Neuronal stem cell (in vitro differentiated cells): ENCODE measurements at regions not wholly inside any gene's neighbourhood (a gene's known extent, or its start where the extent isn't known, plus 50 kb on each side); places are given as distances from the start of the nearest gene placed in this dataset.

Source experiments
- DNase-seq: peaks from one replicate; pipeline ENCODE4 v3.0.0-alpha.2; 2013; ENCODE audit warnings: low spot score
- H2AFZ ChIP-seq: one replicate; pipeline ENCODE4 v1.6.1; 2013; ENCODE audit warnings: mild to moderate bottlenecking, low read length, inconsistent platforms
- H2AK5ac ChIP-seq: 2 replicates; pipeline ENCODE4 v1.6.1; 2013; ENCODE audit warnings: low read depth, mild to moderate bottlenecking, inconsistent platforms, low read length, moderate library complexity, mixed read lengths
- H2BK120ac ChIP-seq: 2 replicates; pipeline ENCODE4 v1.6.1; 2013; ENCODE audit warnings: low read depth, mild to moderate bottlenecking, inconsistent platforms, low read length, moderate library complexity, mixed read lengths
- H2BK12ac ChIP-seq: one replicate; pipeline ENCODE4 v1.6.1; 2013; ENCODE audit warnings: low read length, inconsistent platforms
- H2BK15ac ChIP-seq: 2 replicates; pipeline ENCODE4 v1.6.1; 2013; ENCODE audit warnings: mild to moderate bottlenecking, low read length, inconsistent platforms, mixed read lengths
- H2BK5ac ChIP-seq: one replicate; pipeline ENCODE4 v1.6.1; 2013; ENCODE audit warnings: inconsistent platforms, mild to moderate bottlenecking, low read length, moderate library complexity
- H3K14ac ChIP-seq: one replicate; pipeline ENCODE4 v1.6.1; 2013; ENCODE audit warnings: low read length, inconsistent platforms
- H3K18ac ChIP-seq: 2 replicates; pipeline ENCODE4 v1.6.1; 2013; ENCODE audit warnings: low read length, inconsistent platforms
- H3K23ac ChIP-seq: 2 replicates; pipeline ENCODE4 v1.6.1; 2013; ENCODE audit warnings: low read depth, mild to moderate bottlenecking, mixed read lengths, low read length, inconsistent platforms; ENCODE audit not compliant: poor library complexity
- H3K27ac ChIP-seq: replicated peaks from 3 replicates; pipeline ENCODE4 v1.5.1; 2013; ENCODE audit warnings: low read length, inconsistent platforms
- H3K27me3 ChIP-seq, 3 experiments: 2 replicates each; pipeline ENCODE4 v1.6.1; 2013; ENCODE audit warnings: low read length in 3 of 3, mild to moderate bottlenecking in 2 of 3, inconsistent platforms in 1 of 3, low read depth in 1 of 3, mixed read lengths in 1 of 3, moderate library complexity in 1 of 3; ENCODE audit not compliant: control insufficient read depth in 3 of 3, insufficient read depth in 3 of 3
- H3K36me3 ChIP-seq, 2 donors: replicated peaks in 1 of 2; 2 replicates each; pipeline ENCODE4 v1.6.1; 2013; ENCODE audit warnings: low read length in 2 of 2; ENCODE audit not compliant: control insufficient read depth in 2 of 2, insufficient read depth in 2 of 2
- H3K4ac ChIP-seq: 2 replicates; pipeline ENCODE4 v1.6.1; 2013; ENCODE audit warnings: inconsistent platforms, mild to moderate bottlenecking, low read length, moderate library complexity
- H3K4me1 ChIP-seq, 2 donors: 1 replicate in 1 of 2; 2 replicates in 1 of 2; pipeline ENCODE4 v1.6.1; 2013; ENCODE audit warnings: low read length in 2 of 2, low read depth in 1 of 2; ENCODE audit not compliant: control insufficient read depth in 2 of 2, insufficient read depth in 1 of 2
- H3K4me2 ChIP-seq: one replicate; pipeline ENCODE4 v1.6.1; 2013; ENCODE audit warnings: mild to moderate bottlenecking, low read length, inconsistent platforms; ENCODE audit not compliant: insufficient read depth, poor library complexity, severe bottlenecking
- H3K4me3 ChIP-seq, 2 donors: 2 replicates each; pipeline ENCODE4 v1.5.1; 2013; ENCODE audit warnings: low read length in 2 of 2, mild to moderate bottlenecking in 2 of 2, inconsistent platforms in 1 of 2, moderate library complexity in 1 of 2
- H3K79me1 ChIP-seq: one replicate; pipeline ENCODE4 v1.6.1; 2013; ENCODE audit warnings: low read depth, mild to moderate bottlenecking, inconsistent platforms, low read length, moderate library complexity
- H3K9ac ChIP-seq: one replicate; pipeline ENCODE4 v1.6.1; 2013; ENCODE audit warnings: mild to moderate bottlenecking, low read depth, low read length, inconsistent platforms; ENCODE audit not compliant: poor library complexity
- H3K9me3 ChIP-seq, 2 donors: replicated peaks in 1 of 2; 2 replicates each; pipeline versions ENCODE3 to v1.6.1; 2013; ENCODE audit warnings: low read length in 2 of 2, mild to moderate bottlenecking in 2 of 2, inconsistent platforms in 1 of 2, low read depth in 1 of 2, mixed read lengths in 1 of 2, moderate library complexity in 1 of 2; ENCODE audit not compliant: control insufficient read depth in 2 of 2, insufficient read depth in 1 of 2
- H4K8ac ChIP-seq: one replicate; pipeline ENCODE4 v1.6.1; 2013; ENCODE audit warnings: low read depth, mild to moderate bottlenecking, inconsistent platforms, low read length, moderate library complexity
- H4K91ac ChIP-seq: one replicate; pipeline ENCODE4 v1.6.1; 2013; ENCODE audit warnings: low read length, low read depth, mild to moderate bottlenecking, inconsistent platforms; ENCODE audit not compliant: poor library complexity
- WGBS, 2 donors: extraction: QIAGEN DNeasy Blood & Tissue Kit; methylation state at CpG; one replicate each; pipeline ENCODE4 v1.1.7; 2013; ENCODE audit warnings: missing lambda C conversion rate in 2 of 2, mixed read lengths in 1 of 2; ENCODE audit not compliant: insufficient read length in 2 of 2, insufficient replicate concordance in 1 of 2; ENCODE audit errors: extremely low coverage in 2 of 2; 5-methylcytosine and 5-hydroxymethylcytosine counted together

DNA sequence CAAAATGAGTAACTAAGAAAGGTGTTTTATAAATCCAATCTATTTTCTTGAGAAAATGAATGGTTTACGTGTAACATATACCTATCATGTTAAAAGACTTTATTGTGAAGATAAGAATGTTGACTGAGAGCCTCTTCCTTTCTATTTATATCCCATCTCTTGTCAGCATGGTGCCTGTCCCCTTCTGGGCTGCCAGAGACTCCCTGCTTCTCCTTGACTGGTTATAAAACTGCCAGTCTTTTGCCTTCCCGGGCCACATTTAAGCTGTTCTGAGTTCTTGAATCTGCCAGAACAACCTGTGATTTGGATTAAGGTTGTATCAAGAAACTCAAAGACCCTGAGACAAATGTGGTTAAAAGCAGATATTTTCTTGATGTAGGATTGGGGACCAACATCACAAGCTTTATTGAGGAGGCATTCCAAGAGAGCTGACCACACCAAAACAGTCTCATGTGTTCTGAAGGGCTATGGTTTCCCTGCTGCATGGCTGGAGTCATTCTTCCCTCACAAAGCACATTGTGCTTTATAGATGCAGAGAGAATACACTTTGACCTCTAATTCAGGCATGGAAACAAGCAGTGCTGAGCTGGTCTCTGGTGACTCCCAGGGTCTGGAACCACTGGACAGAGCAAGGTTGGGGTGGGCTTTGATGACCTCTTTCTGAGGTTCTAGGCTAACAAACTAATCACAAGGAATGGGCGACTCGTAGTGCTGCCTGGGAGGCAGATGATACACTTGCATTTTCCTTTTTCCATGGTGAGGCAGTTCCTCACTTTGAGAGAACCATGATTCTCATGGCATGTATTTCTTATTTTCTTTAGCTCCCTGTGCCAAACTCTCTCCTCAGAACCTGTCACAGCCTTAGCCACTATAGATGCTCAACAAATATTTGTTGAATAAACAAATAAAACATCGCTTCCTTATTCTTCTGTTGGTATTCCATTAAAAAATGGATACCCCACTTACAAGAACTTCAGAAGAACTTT is 205.0 kb upstream of the PREP start:
- H3K36me3 ChIP-seq = no peaks in the 10 kb centered on the region
- no peak overlapping the region for H3K9ac ChIP-seq
- no peak overlapping the region for H4K8ac ChIP-seq
- no peaks in the 10 kb centered on the region for H3K9me3 ChIP-seq
- no peak overlapping the region for H3K4ac ChIP-seq
- no peak overlapping the region for H3K4me2 ChIP-seq
- H3K14ac ChIP-seq = no peak overlapping the region
- H2BK15ac ChIP-seq = no peak overlapping the region
- H3K4me3 ChIP-seq = no peak overlapping the region
- WGBS, 2 donors = no CpG with 5 or more reads among the region's 5 CpGs
- no peak overlapping the region for H3K23ac ChIP-seq
- H2BK12ac ChIP-seq = no peak overlapping the region
- H2BK120ac ChIP-seq = no peak overlapping the region
- no peaks in the 10 kb centered on the region for H3K27me3 ChIP-seq
- no peak for DNase-seq
- H2AK5ac ChIP-seq = no peak overlapping the region
- no peak overlapping the region for H4K91ac ChIP-seq
- H2BK5ac ChIP-seq = no peak overlapping the region
- H3K27ac ChIP-seq = no peak overlapping the region
- H3K4me1 ChIP-seq = peaks cover 6 to 7% of the 10 kb centered on the region in 2 donors
- H3K79me1 ChIP-seq = no peaks in the 10 kb centered on the region
- H2AFZ ChIP-seq = peak overlapping the region; percentile 1
- no peak overlapping the region for H3K18ac ChIP-seq

DNA sequence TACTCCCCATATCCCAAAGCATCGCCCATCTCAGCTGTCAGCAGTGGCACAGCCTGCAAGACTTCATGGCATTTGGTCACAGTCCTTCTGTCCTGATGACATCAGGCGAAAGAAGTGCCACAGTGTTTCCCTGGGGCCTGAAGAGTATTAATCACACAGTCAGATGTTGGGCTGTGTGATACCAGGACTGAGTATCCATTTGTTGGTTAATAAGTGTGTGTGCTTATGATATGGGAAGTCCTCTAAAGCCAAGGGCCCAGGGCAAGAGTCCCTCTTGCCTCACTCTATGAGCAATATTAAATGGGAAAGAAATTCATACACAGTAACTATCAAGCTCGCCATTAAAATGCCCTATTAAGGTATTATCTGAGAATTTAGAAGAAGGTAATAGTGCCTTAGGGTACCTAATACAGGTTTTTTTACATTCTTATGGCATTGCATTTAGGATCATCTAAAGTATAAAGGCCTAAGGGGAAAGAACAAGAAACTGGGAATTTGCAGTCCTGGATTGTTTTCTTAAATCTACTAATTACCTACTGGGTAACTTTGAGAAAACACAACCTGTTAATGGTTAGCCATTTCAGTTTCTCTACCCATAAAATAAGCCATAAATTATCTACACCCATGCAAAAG is 204.1 kb upstream of the PREP start:
- Histone ChIP-seq H3K79me1 (no peaks in the 10 kb centered on the region), H3K4me2 (no peak overlapping the region), H3K36me3 (no peaks in the 10 kb centered on the region), H2BK120ac (no peak overlapping the region), H3K23ac (no peak overlapping the region), H3K27me3 (no peaks in the 10 kb centered on the region), H2BK15ac (no peak overlapping the region), H2BK5ac (no peak overlapping the region), H3K4ac (no peak overlapping the region), H3K9me3 (no peaks in the 10 kb centered on the region), H2BK12ac (no peak overlapping the region), H4K8ac (no peak overlapping the region), H3K27ac (no peak overlapping the region), H3K4me1 (peaks cover 6 to 7% of the 10 kb centered on the region in 2 donors), H2AK5ac (no peak overlapping the region), H4K91ac (no peak overlapping the region), H3K18ac (no peak overlapping the region), H2AFZ (no peak overlapping the region), H3K9ac (no peak overlapping the region), H3K4me3 (no peak overlapping the region), H3K14ac (no peak overlapping the region)
- WGBS, 2 donors = no CpG with 5 or more reads among the region's 3 CpGs
- DNase-seq = no peak

DNA sequence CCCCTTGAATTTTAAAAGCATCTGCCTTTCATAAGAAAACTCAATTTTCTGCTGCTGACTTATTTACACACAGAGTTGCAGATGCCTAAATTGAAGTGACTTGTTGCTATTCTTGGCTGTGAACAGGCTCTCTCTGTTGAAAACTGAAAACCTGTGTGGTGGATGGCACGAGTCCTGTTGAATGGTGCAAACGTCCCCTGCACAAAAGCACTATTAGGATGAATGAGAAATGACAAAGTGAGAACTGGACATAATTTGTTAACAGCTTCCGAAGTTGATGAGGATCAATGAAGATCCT is 201.7 kb upstream of the PREP start:
- peaks cover 2 to 6% of the 10 kb centered on the region in 2 donors for H3K4me1 ChIP-seq
- H2AK5ac ChIP-seq = no peak overlapping the region
- H3K27me3 ChIP-seq = no peaks in the 10 kb centered on the region
- no peak overlapping the region for H4K8ac ChIP-seq
- no peak overlapping the region for H3K18ac ChIP-seq
- no CpG with 5 or more reads among the region's 3 CpGs for WGBS, 2 donors
- no peak overlapping the region for H3K4ac ChIP-seq
- no peak overlapping the region for H2BK5ac ChIP-seq
- H2AFZ ChIP-seq = no peak overlapping the region
- DNase-seq = no peak
- H3K9ac ChIP-seq = no peak overlapping the region
- no peak overlapping the region for H2BK12ac ChIP-seq
- H3K14ac ChIP-seq = no peak overlapping the region
- no peak overlapping the region for H3K4me3 ChIP-seq
- no peak overlapping the region for H4K91ac ChIP-seq
- H2BK120ac ChIP-seq = no peak overlapping the region
- no peaks in the 10 kb centered on the region for H3K9me3 ChIP-seq
- H3K23ac ChIP-seq = no peak overlapping the region
- H3K79me1 ChIP-seq = no peaks in the 10 kb centered on the region
- no peak overlapping the region for H3K4me2 ChIP-seq
- H3K27ac ChIP-seq = no peak overlapping the region
- no peaks in the 10 kb centered on the region for H3K36me3 ChIP-seq
- no peak overlapping the region for H2BK15ac ChIP-seq

DNA sequence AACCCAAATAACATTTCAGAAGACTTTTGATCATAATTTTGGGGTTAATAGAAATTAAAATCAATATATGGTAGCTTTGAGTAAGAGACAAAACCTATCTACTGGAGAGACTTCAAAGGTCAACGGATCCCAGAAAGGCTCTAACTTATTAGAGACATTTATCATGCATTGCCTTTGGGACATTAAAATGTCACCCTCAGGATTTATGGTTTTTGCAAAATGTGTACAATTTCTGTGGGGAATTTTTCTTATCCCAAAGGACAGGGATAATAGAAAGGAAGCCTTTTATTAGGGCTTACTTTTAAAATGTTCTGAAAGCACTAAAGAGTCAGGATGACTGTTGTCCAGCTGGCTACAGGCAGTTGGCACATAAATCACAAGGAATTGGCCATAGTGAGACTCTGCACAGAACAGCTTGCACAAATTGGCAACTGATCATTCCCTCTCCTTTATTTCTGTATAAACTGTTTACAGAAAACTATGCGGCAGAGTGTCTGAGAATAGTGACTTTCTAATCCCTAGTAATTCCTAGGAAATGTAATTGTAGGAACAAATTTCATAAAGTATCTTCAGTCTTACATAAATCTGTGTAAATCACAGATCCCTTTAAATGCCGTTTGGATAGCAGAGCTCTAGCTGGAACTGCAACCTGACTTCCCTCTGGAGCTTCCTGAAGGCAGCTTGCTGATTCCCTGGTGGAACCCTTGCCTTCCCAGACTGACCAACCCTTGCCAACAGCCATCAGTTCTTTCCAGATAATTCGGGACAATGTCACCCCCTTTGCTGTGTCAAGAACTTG is 201.1 kb upstream of the PREP start:
- H3K4ac ChIP-seq = no peak overlapping the region
- no peak overlapping the region for H3K23ac ChIP-seq
- no peaks in the 10 kb centered on the region for H3K9me3 ChIP-seq
- H3K79me1 ChIP-seq = no peaks in the 10 kb centered on the region
- H3K4me1 ChIP-seq = peaks cover 2 to 6% of the 10 kb centered on the region in 2 donors
- no peak overlapping the region for H3K9ac ChIP-seq
- H2BK12ac ChIP-seq = no peak overlapping the region
- H3K18ac ChIP-seq = no peak overlapping the region
- no peak for DNase-seq
- H3K4me2 ChIP-seq = no peak overlapping the region
- no peak overlapping the region for H2BK120ac ChIP-seq
- no peak overlapping the region for H3K27ac ChIP-seq
- H4K8ac ChIP-seq = no peak overlapping the region
- H3K4me3 ChIP-seq = no peak overlapping the region
- no peak overlapping the region for H2AK5ac ChIP-seq
- H2AFZ ChIP-seq = no peak overlapping the region
- H3K14ac ChIP-seq = no peak overlapping the region
- no peak overlapping the region for H2BK5ac ChIP-seq
- H3K27me3 ChIP-seq = no peaks in the 10 kb centered on the region
- H2BK15ac ChIP-seq = no peak overlapping the region
- no CpG with 5 or more reads among the region's 4 CpGs for WGBS, 2 donors
- no peak overlapping the region for H4K91ac ChIP-seq
- no peaks in the 10 kb centered on the region for H3K36me3 ChIP-seq
